ENCODE measurements at regions not wholly inside any gene's neighbourhood (a gene's known extent, or its start where the extent isn't known, plus 50 kb on each side); places are given as distances from the start of the nearest gene placed in this dataset.

- ATAC-seq: no peak
- no peaks in the 10 kb centered on the region for H3K4me1 ChIP-seq
- no peaks in the 10 kb centered on the region for H3K36me3 ChIP-seq
- WGBS, 2 donors (ENCODE audit: low coverage in 1 of 2): 91% methylated on average over 3 of the region's 5 CpGs; no CpG with 5 or more reads in 1 of the 2 donors
- H3K27ac ChIP-seq: no peak overlapping the region
- no peak for TF ChIP-seq POLR2A (IDR thresholded peaks at IDR 0.05)
- TF ChIP-seq POLR2AphosphoS5 (IDR thresholded peaks at IDR 0.05): no peak
- TF ChIP-seq EP300 (IDR thresholded peaks at IDR 0.05): no peak
- no peak for TF ChIP-seq CTCF (IDR thresholded peaks at IDR 0.05)
- H3K9me3 ChIP-seq: no peaks in the 10 kb centered on the region
- H3K4me3 ChIP-seq: no peak overlapping the region
- H3K27me3 ChIP-seq: peaks cover 5% of the 10 kb centered on the region
Observed at GRCh38 chr10:118907051-118907450, 122.5 kb upstream of the NANOS1 start.

- no peak overlapping the region for H3K4me3 ChIP-seq
- TF ChIP-seq POLR2AphosphoS5 (IDR thresholded peaks at IDR 0.05) (no peak), POLR2A (IDR thresholded peaks at IDR 0.05) (no peak), CTCF (IDR thresholded peaks at IDR 0.05) (no peak), EP300 (IDR thresholded peaks at IDR 0.05) (no peak)
- H3K27me3 ChIP-seq: peaks cover 3% of the 10 kb centered on the region
- ATAC-seq: no peak
- no peaks in the 10 kb centered on the region for H3K9me3 ChIP-seq
- H3K36me3 ChIP-seq: no peaks in the 10 kb centered on the region
- WGBS, 2 donors (ENCODE audit: low coverage in 1 of 2): 83 to 90% methylated on average over 2 to 10 of the region's 16 CpGs
- no peak overlapping the region for H3K27ac ChIP-seq
- peaks cover 0 to 4% (median 0%) of the 10 kb centered on the region in 3 donors for H3K4me1 ChIP-seq
Observed at GRCh38 chr10:118908557-118909256, 120.8 kb upstream of the NANOS1 start.

- Histone ChIP-seq H3K9me3 (no peaks in the 10 kb centered on the region), H3K36me3 (no peaks in the 10 kb centered on the region), H3K27me3 (no peaks in the 10 kb centered on the region), H3K4me1 (peaks cover 0 to 4% (median 0%) of the 10 kb centered on the region in 3 donors), H3K27ac (no peak overlapping the region), H3K4me3 (no peak overlapping the region)
- TF ChIP-seq POLR2AphosphoS5 (IDR thresholded peaks at IDR 0.05): no peak
- no peak for TF ChIP-seq EP300 (IDR thresholded peaks at IDR 0.05)
- no peak for TF ChIP-seq POLR2A (IDR thresholded peaks at IDR 0.05)
- TF ChIP-seq CTCF (IDR thresholded peaks at IDR 0.05): no peak
- no peak for ATAC-seq
- 94 to 100% methylated on average over 1 to 3 of the region's 7 CpGs for WGBS, 2 donors (ENCODE audit: low coverage in 1 of 2)
Observed at GRCh38 chr10:118910702-118911101, 118.8 kb upstream of the NANOS1 start.

GRCh38 chr10:118911363-118911762 is 118.2 kb upstream of the NANOS1 start:
- H3K4me3 ChIP-seq: no peak overlapping the region
- WGBS, 2 donors (ENCODE audit: low coverage in 1 of 2): 48 to 58% methylated on average over 4 to 5 of the region's 5 CpGs
- peaks cover 0 to 4% (median 0%) of the 10 kb centered on the region in 3 donors for H3K4me1 ChIP-seq
- H3K27me3 ChIP-seq: no peaks in the 10 kb centered on the region
- no peak for TF ChIP-seq POLR2AphosphoS5 (IDR thresholded peaks at IDR 0.05)
- TF ChIP-seq CTCF (IDR thresholded peaks at IDR 0.05): no peak
- TF ChIP-seq POLR2A (IDR thresholded peaks at IDR 0.05): no peak
- no peak for TF ChIP-seq EP300 (IDR thresholded peaks at IDR 0.05)
- no peak for ATAC-seq
- H3K9me3 ChIP-seq: no peaks in the 10 kb centered on the region
- H3K36me3 ChIP-seq: no peaks in the 10 kb centered on the region
- H3K27ac ChIP-seq: no peak overlapping the region

GRCh38 chr10:118912961-118913600 is 116.4 kb upstream of the NANOS1 start:
- Histone ChIP-seq H3K9me3 (no peaks in the 10 kb centered on the region), H3K27me3 (no peaks in the 10 kb centered on the region), H3K27ac (peak overlapping the region in 1 of 4 donors; percentile 33), H3K4me3 (no peak overlapping the region), H3K4me1 (peaks cover 0 to 4% (median 0%) of the 10 kb centered on the region in 3 donors), H3K36me3 (no peaks in the 10 kb centered on the region)
- TF ChIP-seq EP300 (IDR thresholded peaks at IDR 0.05) (no peak), CTCF (IDR thresholded peaks at IDR 0.05) (no peak), POLR2A (IDR thresholded peaks at IDR 0.05) (no peak), POLR2AphosphoS5 (IDR thresholded peaks at IDR 0.05) (no peak)
- ATAC-seq: no peak
- WGBS, 2 donors (ENCODE audit: low coverage in 1 of 2): 51 to 57% methylated on average over 1 to 4 of the region's 4 CpGs

Measured in gastroesophageal sphincter (tissue), 4 donors.